OCI-LY7 (cell line): ENCODE measurements at regions not wholly inside any gene's neighbourhood (a gene's known extent, or its start where the extent isn't known, plus 50 kb on each side); places are given as distances from the start of the nearest gene placed in this dataset.

Experiments
- BruUV-seq: library from RNA; stranded (reverse); fragments of 400-500 nt; replicated peaks from 2 replicates; lab custom pipeline; 2021; lab: Mats Ljungman, UMichigan
- CTCF ChIA-PET: fragments of 300-600 bp; sonication (Branson Sonifier 250); formaldehyde crosslinking; loops from one replicate; lab custom pipeline; 2022; ENCODE audit warnings: antibody characterized with exemption; ENCODE audit not compliant: unreplicated experiment; lab: Charles Lee
- POLR2A ChIA-PET: fragments of 300-600 bp; sonication (Branson Sonifier 250); formaldehyde crosslinking; loops from one replicate; lab custom pipeline; 2022; ENCODE audit warnings: antibody characterized with exemption; lab: Charles Lee
- DNase-seq: peaks from one replicate; pipeline ENCODE4 v3.0.0-alpha.2; 2015; ENCODE audit warnings: low spot score
- H2AFZ ChIP-seq: fragments of 200-600 bp; sonication (generic), shearing (Covaris generic); 2 replicates; pipeline ENCODE4 v1.6.1; 2014; ENCODE audit warnings: mild to moderate bottlenecking, antibody characterized with exemption, low read length, moderate library complexity
- H3K27ac ChIP-seq: fragments of 200-600 bp; sonication (generic); 2 replicates; pipeline ENCODE4 v1.5.1; 2014; ENCODE audit warnings: mixed run types, low read depth, mild to moderate bottlenecking, moderate library complexity, low read length, inconsistent platforms; ENCODE audit not compliant: poor library complexity, severe bottlenecking
- H3K36me3 ChIP-seq: fragments of 200-600 bp; sonication (generic); 2 replicates; pipeline ENCODE4 v1.6.1; 2014; ENCODE audit warnings: mild to moderate bottlenecking, antibody characterized with exemption, low read length, moderate library complexity, mixed read lengths; ENCODE audit not compliant: insufficient read depth
- H3K4me1 ChIP-seq: fragments of 200-600 bp; sonication (generic); 2 replicates; pipeline ENCODE4 v1.5.1; 2014; ENCODE audit warnings: mild to moderate bottlenecking, low read length; ENCODE audit not compliant: insufficient read depth, poor library complexity, severe bottlenecking
- H3K4me2 ChIP-seq: fragments of 200-600 bp; sonication (generic); 2 replicates; pipeline ENCODE4 v1.6.1; 2014; ENCODE audit warnings: mild to moderate bottlenecking, low read length
- H3K4me3 ChIP-seq: fragments of 200-600 bp; sonication (generic); 2 replicates; pipeline ENCODE4 v1.5.1; 2014; ENCODE audit warnings: mild to moderate bottlenecking, low read depth, low read length; ENCODE audit not compliant: poor library complexity, severe bottlenecking
- H3K79me2 ChIP-seq: fragments of 200-600 bp; sonication (generic); 2 replicates; pipeline ENCODE4 v1.6.1; 2016; ENCODE audit warnings: low read depth, mild to moderate bottlenecking, low read length, moderate library complexity, mixed read lengths; ENCODE audit not compliant: insufficient read depth
- H3K9me2 ChIP-seq: fragments of 200-600 bp; sonication (generic); 2 replicates; pipeline ENCODE4 v1.6.1; 2016; ENCODE audit warnings: mild to moderate bottlenecking, low read length, mixed read lengths; ENCODE audit not compliant: insufficient read depth
- H3K9me3 ChIP-seq: fragments of 200-600 bp; sonication (generic); 2 replicates; pipeline ENCODE4 v1.6.1; 2014; ENCODE audit warnings: mild to moderate bottlenecking, mixed run types, low read length, mixed read lengths
- H4K20me1 ChIP-seq: fragments of 200-600 bp; sonication (generic); 2 replicates; pipeline ENCODE4 v1.6.1; 2014; ENCODE audit warnings: mild to moderate bottlenecking, antibody characterized with exemption, low read length, moderate library complexity, mixed read lengths; ENCODE audit not compliant: insufficient read depth
- CTCF ChIP-seq: fragments of 200-600 bp; sonication (generic); conservative IDR thresholded peaks from 2 replicates; pipeline ENCODE4 v1.5.1; 2014; ENCODE audit warnings: mild to moderate bottlenecking, antibody characterized with exemption, low read length, moderate library complexity, mixed read lengths
- EZH2phosphoT487 ChIP-seq: fragments of 200-600 bp; sonication (generic); IDR thresholded peaks from 2 replicates; pipeline ENCODE4 v1.6.1; 2018; ENCODE audit warnings: low read depth, borderline replicate concordance, mild to moderate bottlenecking, mixed run types, antibody characterized with exemption, low read length, moderate library complexity, mixed read lengths
- intact Hi-C: fragments of 100-400 bp; cut with micrococcal nuclease; formaldehyde crosslinking; loops from one replicate; pipeline ENCODE4 v1.10.0; 2022; ENCODE audit not compliant: unreplicated experiment

- H3K36me3 ChIP-seq = no peaks in the 10 kb centered on the region
- H2AFZ ChIP-seq = no peak overlapping the region
- TF ChIP-seq EZH2phosphoT487 (no peak), CTCF (no peak)
- no peak overlapping the region for H3K27ac ChIP-seq
- H3K9me3 ChIP-seq = no peaks in the 10 kb centered on the region
- H3K4me3 ChIP-seq = no peak overlapping the region
- BruUV-seq = no TSS peak
- ChIA-PET POLR2A (interaction anchor here (0.6 kb wide), 1 partner anchor 48 kb away, joined by 4 read pairs; no protein-coding TSS in a partner anchor), CTCF (no interaction called here)
- no peaks in the 10 kb centered on the region for H3K9me2 ChIP-seq
- intact Hi-C loops = no loop called here
- no peak for DNase-seq
- no peak overlapping the region for H3K4me2 ChIP-seq
- H3K79me2 ChIP-seq = no peaks in the 10 kb centered on the region
- no peaks in the 10 kb centered on the region for H4K20me1 ChIP-seq
- H3K4me1 ChIP-seq = no peaks in the 10 kb centered on the region
Measured at GRCh38 chr12:113537046-113537750, 65.5 kb upstream of the LHX5 start.

GRCh38 chr12:113535100-113535499 is 63.4 kb upstream of the LHX5 start:
- no peaks in the 10 kb centered on the region for H3K36me3 ChIP-seq
- no peaks in the 10 kb centered on the region for H3K4me1 ChIP-seq
- H3K9me2 ChIP-seq = no peaks in the 10 kb centered on the region
- no peak overlapping the region for H3K4me3 ChIP-seq
- TF ChIP-seq EZH2phosphoT487 = no peak
- TF ChIP-seq CTCF = no peak
- no peak overlapping the region for H3K4me2 ChIP-seq
- H3K79me2 ChIP-seq = no peaks in the 10 kb centered on the region
- no TSS peak for BruUV-seq
- CTCF ChIA-PET = no interaction called here
- intact Hi-C loops = no loop called here
- H3K9me3 ChIP-seq = no peaks in the 10 kb centered on the region
- POLR2A ChIA-PET = no interaction called here
- no peaks in the 10 kb centered on the region for H4K20me1 ChIP-seq
- H3K27ac ChIP-seq = no peak overlapping the region
- DNase-seq = no peak
- H2AFZ ChIP-seq = no peak overlapping the region

DNA sequence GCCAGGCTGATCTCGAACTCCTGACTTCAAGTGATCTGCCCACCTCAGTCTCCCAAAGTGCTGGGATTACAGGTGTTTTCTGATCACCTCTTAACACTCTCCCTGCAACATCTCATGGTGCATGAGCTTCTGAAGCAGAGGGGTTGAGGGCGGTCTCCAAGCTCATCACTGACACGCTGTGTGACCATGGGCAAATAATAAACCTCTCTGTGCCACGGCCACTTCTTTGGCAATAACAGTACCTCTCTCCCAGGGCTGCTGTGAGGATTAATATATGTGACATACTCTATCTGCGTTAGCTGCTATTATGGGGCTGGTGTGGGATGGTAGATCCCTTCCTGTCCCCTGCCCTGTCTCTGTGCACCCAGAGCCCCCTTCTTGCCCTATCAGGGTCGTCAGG is 62.9 kb upstream of the LHX5 start:
- no peak overlapping the region for H3K4me2 ChIP-seq
- H3K27ac ChIP-seq = no peak overlapping the region
- no peak overlapping the region for H2AFZ ChIP-seq
- BruUV-seq = no TSS peak
- POLR2A ChIA-PET = no interaction called here
- no peak for DNase-seq
- intact Hi-C loops = no loop called here
- H3K36me3 ChIP-seq = no peaks in the 10 kb centered on the region
- no peaks in the 10 kb centered on the region for H3K9me2 ChIP-seq
- H3K9me3 ChIP-seq = no peaks in the 10 kb centered on the region
- TF ChIP-seq EZH2phosphoT487 = no peak
- TF ChIP-seq CTCF = no peak
- no peaks in the 10 kb centered on the region for H3K4me1 ChIP-seq
- CTCF ChIA-PET = no interaction called here
- no peak overlapping the region for H3K4me3 ChIP-seq
- H3K79me2 ChIP-seq = no peaks in the 10 kb centered on the region
- H4K20me1 ChIP-seq = no peaks in the 10 kb centered on the region
